HepG2 (cell line): ENCODE measurements at regions not wholly inside any gene's neighbourhood (a gene's known extent, or its start where the extent isn't known, plus 50 kb on each side); places are given as distances from the start of the nearest gene placed in this dataset.

ENCODE experiments used
- ATAC-seq: fragments of 200-7000 bp; cut with Tn5 transposase; 3 replicates; pipeline ENCODE4 v1.9.1; 2020; ENCODE audit warnings: mild to moderate bottlenecking, moderate library complexity
- BruUV-seq: library from RNA; stranded (reverse); fragments of 400-500 nt; replicated peaks from 2 replicates; lab custom pipeline; 2021; lab: Mats Ljungman, UMichigan
- CTCF ChIA-PET: fragments of 300-600 bp; formaldehyde crosslinking; extraction: SDS; loops from one replicate; lab custom pipeline; 2021; ENCODE audit warnings: low total read pairs, inconsistent platforms, low intra/inter-chr PET ratio; lab: Yijun Ruan, JAX
- POLR2A ChIA-PET: fragments of 350-600 bp; sonication (Branson Sonifier 250); formaldehyde crosslinking; loops from one replicate; lab custom pipeline; 2020; ENCODE audit warnings: antibody characterized with exemption, inconsistent platforms; lab: Yijun Ruan, JAX
- DNase-seq: peaks from one replicate; pipeline ENCODE4 v3.0.0-alpha.2; 2015; ENCODE audit warnings: low spot score
- FAIRE-seq: peaks from 3 replicates; lab custom pipeline; 2011; peaks lifted over from hg19 to GRCh38; lab: Jason Lieb, UNC
- H2AFZ ChIP-seq: one replicate; pipeline ENCODE4 v1.6.1; 2011; ENCODE audit warnings: low read length, inconsistent platforms
- H3K27ac ChIP-seq: fragments of 300-600 bp; 3 replicates; pipeline ENCODE4 v1.8.0; 2011; ENCODE audit warnings: mixed run types, mild to moderate bottlenecking, mixed read lengths, low read length, inconsistent platforms; ENCODE audit not compliant: insufficient read depth; ENCODE audit errors: extremely low read length
- H3K27me3 ChIP-seq, 2 experiments: fragments of 200-600 bp in 1 of 2; 2 replicates in 1 of 2; 3 replicates in 1 of 2; pipeline versions ENCODE4 v1.6.0 to v1.8.0; 2011; ENCODE audit warnings: low read length in 2 of 2, mild to moderate bottlenecking in 2 of 2, moderate library complexity in 2 of 2, inconsistent platforms in 1 of 2; ENCODE audit not compliant: insufficient read depth in 2 of 2, control insufficient read depth in 1 of 2
- H3K36me3 ChIP-seq, 2 experiments: fragments of 200-600 bp in 1 of 2; replicated peaks in 1 of 2; 2 replicates in 1 of 2; 3 replicates in 1 of 2; pipeline versions ENCODE4 v1.5.1 to v1.8.0; 2011; ENCODE audit warnings: low read length in 2 of 2, inconsistent platforms in 1 of 2; ENCODE audit not compliant: insufficient read depth in 2 of 2, control insufficient read depth in 1 of 2
- H3K4me1 ChIP-seq: 2 replicates; pipeline ENCODE4 v1.5.1; 2012; ENCODE audit warnings: low read length, inconsistent platforms; ENCODE audit not compliant: insufficient read depth
- H3K4me2 ChIP-seq: 2 replicates; pipeline ENCODE4 v1.6.0; 2011; ENCODE audit warnings: low read depth, low read length, inconsistent platforms
- H3K4me3 ChIP-seq, 3 experiments: fragments of 200-600 bp in 1 of 3; sonication (generic), shearing (Covaris generic) in 1 of 3; replicated peaks in 1 of 3; 2 replicates each; pipeline ENCODE4 v1.5.1; 2011 to 2016; ENCODE audit warnings: low read length in 3 of 3, inconsistent platforms in 2 of 3, low read depth in 2 of 3, mild to moderate bottlenecking in 2 of 3, control low read depth in 1 of 3, mixed read lengths in 1 of 3; ENCODE audit not compliant: insufficient read depth in 1 of 3
- H3K79me2 ChIP-seq: one replicate; pipeline ENCODE4 v1.6.1; 2011; ENCODE audit warnings: low read length, inconsistent platforms; ENCODE audit not compliant: insufficient read depth
- H3K9ac ChIP-seq: 2 replicates; pipeline ENCODE4 v1.6.0; 2011; ENCODE audit warnings: mild to moderate bottlenecking, low read depth, low read length, inconsistent platforms; ENCODE audit not compliant: insufficient read depth
- H3K9me3 ChIP-seq: 2 replicates; pipeline ENCODE4 v1.5.1; 2012; ENCODE audit warnings: mild to moderate bottlenecking, low read length
- H4K20me1 ChIP-seq: 2 replicates; pipeline ENCODE4 v1.6.0; 2011; ENCODE audit warnings: inconsistent platforms, mild to moderate bottlenecking, low read length, moderate library complexity; ENCODE audit not compliant: insufficient read depth
- CAMTA2 ChIP-seq: sonication (generic); formaldehyde crosslinking; IDR thresholded peaks from 2 replicates; pipeline ENCODE4 v1.4.0; 2020; ENCODE audit warnings: mild to moderate bottlenecking, missing genetic modification reagents, borderline replicate concordance
- HMG20B ChIP-seq: conservative IDR thresholded peaks from 2 replicates; pipeline ENCODE4 v1.6.1; 2016; ENCODE audit warnings: missing genetic modification reagents, missing compliant biosample characterization
- MXD4 ChIP-seq: IDR thresholded peaks from 2 replicates; pipeline ENCODE4 v1.6.1; 2016; ENCODE audit warnings: mild to moderate bottlenecking, missing biosample characterization, missing genetic modification reagents
- NCOA2 ChIP-seq: sonication (generic); formaldehyde crosslinking; IDR thresholded peaks from 2 replicates; pipeline ENCODE4 v1.8.0; 2022; ENCODE audit warnings: inconsistent platforms
- SAFB2 ChIP-seq: sonication (generic); formaldehyde crosslinking; IDR thresholded peaks from 2 replicates; pipeline ENCODE4 v1.5.1; 2020; ENCODE audit warnings: missing genetic modification reagents, low read depth, mild to moderate bottlenecking, borderline replicate concordance
- ZNF343 ChIP-seq: sonication (generic); formaldehyde crosslinking; IDR thresholded peaks from 2 replicates; pipeline ENCODE4 v1.4.0; 2020; ENCODE audit warnings: mild to moderate bottlenecking, missing genetic modification reagents
- ZNF350 ChIP-seq: sonication (generic); formaldehyde crosslinking; IDR thresholded peaks from 2 replicates; pipeline ENCODE4 v1.4.0; 2020; ENCODE audit warnings: mild to moderate bottlenecking, low read depth, missing genetic modification reagents, borderline replicate concordance
- ZNF792 ChIP-seq: IDR thresholded peaks from 2 replicates; pipeline ENCODE4 v1.6.1; 2016
- WGBS: methylation state at CpG from one replicate; pipeline ENCODE4 v1.1.6; 2017; ENCODE audit warnings: low lambda C conversion rate; 5-methylcytosine and 5-hydroxymethylcytosine counted together
- in situ Hi-C: cut with HindIII; loops from 2 replicates; pipeline ENCODE4 v1.10.0; 2017; ENCODE audit warnings: low pct_unique_long_range_greater_than_20kb; ENCODE audit not compliant: extremely low pct_ligation_motif_present
- intact Hi-C: fragments of 100-400 bp; cut with micrococcal nuclease; formaldehyde crosslinking; loops from one replicate; pipeline ENCODE4 v1.10.0; 2022; ENCODE audit not compliant: unreplicated experiment
- TF ChIP-seq, protein P1 (sequence below): IDR thresholded peaks from 2 replicates; pipeline ENCODE4 v1.6.1; 2016; ENCODE audit warnings: low read depth, borderline replicate concordance
- TF ChIP-seq, protein P2 (sequence below): sonication (generic); formaldehyde crosslinking; IDR thresholded peaks from 2 replicates; pipeline ENCODE4 v1.9.0; 2021; ENCODE audit warnings: missing genetic modification reagents, mild to moderate bottlenecking, borderline replicate concordance
- TF ChIP-seq, protein P3 (sequence below): sonication (generic); formaldehyde crosslinking; IDR thresholded peaks from 2 replicates; pipeline ENCODE4 v1.8.1; 2023; ENCODE audit warnings: mild to moderate bottlenecking, missing genetic modification reagents, borderline replicate concordance
- TF ChIP-seq, protein P4 (sequence below): sonication (generic); formaldehyde crosslinking; IDR thresholded peaks from 2 replicates; pipeline ENCODE4 v1.4.0; 2020; ENCODE audit warnings: missing genetic modification reagents, borderline replicate concordance

DNA sequence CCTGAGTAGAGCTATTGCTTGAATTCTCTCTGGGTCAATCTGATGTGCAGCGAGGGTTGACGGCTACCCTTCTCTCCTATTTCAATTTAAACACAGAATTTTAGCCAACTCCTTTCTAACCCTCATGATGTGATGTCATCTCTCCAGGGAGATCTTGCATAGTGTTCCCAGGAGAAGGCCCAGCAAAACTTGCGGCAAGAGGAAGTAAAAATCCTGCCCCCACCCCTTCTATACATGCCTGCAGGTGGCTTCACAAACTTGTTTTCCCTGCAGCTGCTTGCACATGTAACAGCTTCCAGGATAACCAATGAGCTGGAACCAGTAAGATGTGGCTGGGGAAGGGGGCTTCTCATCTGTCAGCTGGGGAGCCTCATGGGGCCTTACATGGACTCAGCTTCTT, 169.3 kb upstream of the CDH4 start:
- H3K27me3 ChIP-seq: no peaks in the 10 kb centered on the region
- H3K4me2 ChIP-seq: no peak overlapping the region
- H3K9ac ChIP-seq: no peak overlapping the region
- in situ Hi-C loops (no loop called here), intact Hi-C loops (no loop called here)
- no peak overlapping the region for H3K4me3 ChIP-seq
- 10% methylated on average over 3 of the region's 3 CpGs for WGBS
- no peak for TF ChIP-seq CAMTA2
- no peak for TF ChIP-seq ZNF350 (CRISPR knock-in tag)
- TF ChIP-seq, protein P1, sequence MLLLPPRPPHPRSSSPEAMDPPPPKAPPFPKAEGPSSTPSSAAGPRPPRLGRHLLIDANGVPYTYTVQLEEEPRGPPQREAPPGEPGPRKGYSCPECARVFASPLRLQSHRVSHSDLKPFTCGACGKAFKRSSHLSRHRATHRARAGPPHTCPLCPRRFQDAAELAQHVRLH (CRISPR knock-in tag): no peak
- TF ChIP-seq ZNF792 (CRISPR knock-in tag): no peak
- peaks cover 61% of the 10 kb centered on the region for H3K9me3 ChIP-seq
- no peak for ATAC-seq
- no peak for DNase-seq
- H4K20me1 ChIP-seq: no peaks in the 10 kb centered on the region
- H2AFZ ChIP-seq: no peak overlapping the region
- no peak overlapping the region for H3K27ac ChIP-seq
- ChIA-PET CTCF (no interaction called here), POLR2A (no interaction called here)
- BruUV-seq: no TSS peak
- no peaks in the 10 kb centered on the region for H3K36me3 ChIP-seq
- H3K79me2 ChIP-seq: no peaks in the 10 kb centered on the region
- no peak for FAIRE-seq
- no peaks in the 10 kb centered on the region for H3K4me1 ChIP-seq

DNA sequence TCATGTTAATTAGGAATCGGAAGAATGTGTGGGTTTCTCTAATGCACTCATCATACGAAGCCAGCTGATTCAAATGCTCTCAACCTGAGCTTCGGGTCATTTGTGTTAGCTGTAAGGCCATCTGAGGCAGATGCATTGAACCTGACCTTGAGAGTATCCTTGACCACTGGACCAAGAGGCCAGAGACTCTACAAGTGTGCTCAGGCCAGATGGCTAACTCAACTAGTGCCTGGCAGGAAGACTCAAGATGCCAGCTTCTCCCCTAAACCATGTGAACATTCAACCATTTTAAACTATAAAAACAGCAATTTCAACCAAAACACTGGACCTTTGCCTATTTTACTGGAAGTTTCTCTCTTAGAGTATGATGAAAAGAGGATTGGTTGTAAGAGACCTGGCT, 168.6 kb upstream of the CDH4 start:
- FAIRE-seq: no peak
- CTCF ChIA-PET: no interaction called here
- intact Hi-C loops (no loop called here), in situ Hi-C loops (no loop called here)
- no peak overlapping the region for H3K4me2 ChIP-seq
- H3K9me3 ChIP-seq: peaks cover 61% of the 10 kb centered on the region
- H3K27ac ChIP-seq: no peak overlapping the region
- no peak overlapping the region for H3K9ac ChIP-seq
- no peaks in the 10 kb centered on the region for H3K36me3 ChIP-seq
- ATAC-seq: no peak
- DNase-seq: no peak
- no TSS peak for BruUV-seq
- H3K79me2 ChIP-seq: no peaks in the 10 kb centered on the region
- H4K20me1 ChIP-seq: no peaks in the 10 kb centered on the region
- no peaks in the 10 kb centered on the region for H3K27me3 ChIP-seq
- 8% methylated on average over 3 of the region's 3 CpGs for WGBS
- POLR2A ChIA-PET: no interaction called here
- no peak overlapping the region for H2AFZ ChIP-seq
- H3K4me3 ChIP-seq: no peak overlapping the region
- H3K4me1 ChIP-seq: no peaks in the 10 kb centered on the region
- TF ChIP-seq, protein P2, sequence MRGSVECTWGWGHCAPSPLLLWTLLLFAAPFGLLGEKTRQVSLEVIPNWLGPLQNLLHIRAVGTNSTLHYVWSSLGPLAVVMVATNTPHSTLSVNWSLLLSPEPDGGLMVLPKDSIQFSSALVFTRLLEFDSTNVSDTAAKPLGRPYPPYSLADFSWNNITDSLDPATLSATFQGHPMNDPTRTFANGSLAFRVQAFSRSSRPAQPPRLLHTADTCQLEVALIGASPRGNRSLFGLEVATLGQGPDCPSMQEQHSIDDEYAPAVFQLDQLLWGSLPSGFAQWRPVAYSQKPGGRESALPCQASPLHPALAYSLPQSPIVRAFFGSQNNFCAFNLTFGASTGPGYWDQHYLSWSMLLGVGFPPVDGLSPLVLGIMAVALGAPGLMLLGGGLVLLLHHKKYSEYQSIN (CRISPR knock-in tag): no peak
- TF ChIP-seq MXD4 (CRISPR knock-in tag) (no peak), NCOA2 (CRISPR knock-in tag) (no peak), HMG20B (no peak), ZNF343 (no peak), SAFB2 (CRISPR knock-in tag) (no peak)
- TF ChIP-seq, protein P3, sequence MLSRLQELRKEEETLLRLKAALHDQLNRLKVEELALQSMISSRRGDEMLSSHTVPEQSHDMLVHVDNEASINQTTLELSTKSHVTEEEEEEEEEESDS: no peak
- TF ChIP-seq, protein P4, sequence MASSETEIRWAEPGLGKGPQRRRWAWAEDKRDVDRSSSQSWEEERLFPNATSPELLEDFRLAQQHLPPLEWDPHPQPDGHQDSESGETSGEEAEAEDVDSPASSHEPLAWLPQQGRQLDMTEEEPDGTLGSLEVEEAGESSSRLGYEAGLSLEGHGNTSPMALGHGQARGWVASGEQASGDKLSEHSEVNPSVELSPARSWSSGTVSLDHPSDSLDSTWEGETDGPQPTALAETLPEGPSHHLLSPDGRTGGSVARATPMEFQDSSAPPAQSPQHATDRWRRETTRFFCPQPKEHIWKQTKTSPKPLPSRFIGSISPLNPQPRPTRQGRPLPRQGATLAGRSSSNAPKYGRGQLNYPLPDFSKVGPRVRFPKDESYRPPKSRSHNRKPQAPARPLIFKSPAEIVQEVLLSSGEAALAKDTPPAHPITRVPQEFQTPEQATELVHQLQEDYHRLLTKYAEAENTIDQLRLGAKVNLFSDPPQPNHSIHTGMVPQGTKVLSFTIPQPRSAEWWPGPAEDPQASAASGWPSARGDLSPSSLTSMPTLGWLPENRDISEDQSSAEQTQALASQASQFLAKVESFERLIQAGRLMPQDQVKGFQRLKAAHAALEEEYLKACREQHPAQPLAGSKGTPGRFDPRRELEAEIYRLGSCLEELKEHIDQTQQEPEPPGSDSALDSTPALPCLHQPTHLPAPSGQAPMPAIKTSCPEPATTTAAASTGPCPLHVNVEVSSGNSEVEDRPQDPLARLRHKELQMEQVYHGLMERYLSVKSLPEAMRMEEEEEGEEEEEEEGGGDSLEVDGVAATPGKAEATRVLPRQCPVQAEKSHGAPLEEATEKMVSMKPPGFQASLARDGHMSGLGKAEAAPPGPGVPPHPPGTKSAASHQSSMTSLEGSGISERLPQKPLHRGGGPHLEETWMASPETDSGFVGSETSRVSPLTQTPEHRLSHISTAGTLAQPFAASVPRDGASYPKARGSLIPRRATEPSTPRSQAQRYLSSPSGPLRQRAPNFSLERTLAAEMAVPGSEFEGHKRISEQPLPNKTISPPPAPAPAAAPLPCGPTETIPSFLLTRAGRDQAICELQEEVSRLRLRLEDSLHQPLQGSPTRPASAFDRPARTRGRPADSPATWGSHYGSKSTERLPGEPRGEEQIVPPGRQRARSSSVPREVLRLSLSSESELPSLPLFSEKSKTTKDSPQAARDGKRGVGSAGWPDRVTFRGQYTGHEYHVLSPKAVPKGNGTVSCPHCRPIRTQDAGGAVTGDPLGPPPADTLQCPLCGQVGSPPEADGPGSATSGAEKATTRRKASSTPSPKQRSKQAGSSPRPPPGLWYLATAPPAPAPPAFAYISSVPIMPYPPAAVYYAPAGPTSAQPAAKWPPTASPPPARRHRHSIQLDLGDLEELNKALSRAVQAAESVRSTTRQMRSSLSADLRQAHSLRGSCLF (CRISPR knock-in tag): no peak
